ENCODE measurements at regions not wholly inside any gene's neighbourhood (a gene's known extent, or its start where the extent isn't known, plus 50 kb on each side); places are given as distances from the start of the nearest gene placed in this dataset.

GRCh38 chr2:150374492-150374891 is 113.0 kb downstream of the RND3 start:
- TF ChIP-seq POU6F1 (CRISPR knock-in tag; IDR thresholded peaks at IDR 0.05; ENCODE audit: borderline replicate concordance, low read depth) (no peak), PATZ1 (CRISPR knock-in tag; IDR thresholded peaks at IDR 0.05; ENCODE audit: borderline replicate concordance) (no peak), ZNF70 (CRISPR knock-in tag; IDR thresholded peaks at IDR 0.05) (no peak)

Data from SK-N-SH treated with all-trans-retinoic acid at 6 μM for 48 hours (cell line).